C4-2B (cell line): ENCODE measurements at regions not wholly inside any gene's neighbourhood (a gene's known extent, or its start where the extent isn't known, plus 50 kb on each side); places are given as distances from the start of the nearest gene placed in this dataset.

Experiments
- H3K27ac ChIP-seq: fragments of 450-650 bp; 2 replicates; pipeline ENCODE4 v1.5.1; 2017
- ZFX ChIP-seq: fragments of 450-650 bp; IDR thresholded peaks from 2 replicates; pipeline ENCODE4 v1.6.1; 2017
- TF ChIP-seq, protein P1 (sequence below): fragments of 450-650 bp; conservative IDR thresholded peaks from 2 replicates; pipeline ENCODE4 v1.5.1; 2017; ENCODE audit warnings: mild to moderate bottlenecking

- H3K27ac ChIP-seq = no peak overlapping the region
- TF ChIP-seq ZFX = no peak
- TF ChIP-seq, protein P1, sequence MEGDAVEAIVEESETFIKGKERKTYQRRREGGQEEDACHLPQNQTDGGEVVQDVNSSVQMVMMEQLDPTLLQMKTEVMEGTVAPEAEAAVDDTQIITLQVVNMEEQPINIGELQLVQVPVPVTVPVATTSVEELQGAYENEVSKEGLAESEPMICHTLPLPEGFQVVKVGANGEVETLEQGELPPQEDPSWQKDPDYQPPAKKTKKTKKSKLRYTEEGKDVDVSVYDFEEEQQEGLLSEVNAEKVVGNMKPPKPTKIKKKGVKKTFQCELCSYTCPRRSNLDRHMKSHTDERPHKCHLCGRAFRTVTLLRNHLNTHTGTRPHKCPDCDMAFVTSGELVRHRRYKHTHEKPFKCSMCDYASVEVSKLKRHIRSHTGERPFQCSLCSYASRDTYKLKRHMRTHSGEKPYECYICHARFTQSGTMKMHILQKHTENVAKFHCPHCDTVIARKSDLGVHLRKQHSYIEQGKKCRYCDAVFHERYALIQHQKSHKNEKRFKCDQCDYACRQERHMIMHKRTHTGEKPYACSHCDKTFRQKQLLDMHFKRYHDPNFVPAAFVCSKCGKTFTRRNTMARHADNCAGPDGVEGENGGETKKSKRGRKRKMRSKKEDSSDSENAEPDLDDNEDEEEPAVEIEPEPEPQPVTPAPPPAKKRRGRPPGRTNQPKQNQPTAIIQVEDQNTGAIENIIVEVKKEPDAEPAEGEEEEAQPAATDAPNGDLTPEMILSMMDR = no peak
These were observed 147.8 kb upstream of the TWIST2 start for GRCh38 chr2:238700117-238700457.

DNA sequence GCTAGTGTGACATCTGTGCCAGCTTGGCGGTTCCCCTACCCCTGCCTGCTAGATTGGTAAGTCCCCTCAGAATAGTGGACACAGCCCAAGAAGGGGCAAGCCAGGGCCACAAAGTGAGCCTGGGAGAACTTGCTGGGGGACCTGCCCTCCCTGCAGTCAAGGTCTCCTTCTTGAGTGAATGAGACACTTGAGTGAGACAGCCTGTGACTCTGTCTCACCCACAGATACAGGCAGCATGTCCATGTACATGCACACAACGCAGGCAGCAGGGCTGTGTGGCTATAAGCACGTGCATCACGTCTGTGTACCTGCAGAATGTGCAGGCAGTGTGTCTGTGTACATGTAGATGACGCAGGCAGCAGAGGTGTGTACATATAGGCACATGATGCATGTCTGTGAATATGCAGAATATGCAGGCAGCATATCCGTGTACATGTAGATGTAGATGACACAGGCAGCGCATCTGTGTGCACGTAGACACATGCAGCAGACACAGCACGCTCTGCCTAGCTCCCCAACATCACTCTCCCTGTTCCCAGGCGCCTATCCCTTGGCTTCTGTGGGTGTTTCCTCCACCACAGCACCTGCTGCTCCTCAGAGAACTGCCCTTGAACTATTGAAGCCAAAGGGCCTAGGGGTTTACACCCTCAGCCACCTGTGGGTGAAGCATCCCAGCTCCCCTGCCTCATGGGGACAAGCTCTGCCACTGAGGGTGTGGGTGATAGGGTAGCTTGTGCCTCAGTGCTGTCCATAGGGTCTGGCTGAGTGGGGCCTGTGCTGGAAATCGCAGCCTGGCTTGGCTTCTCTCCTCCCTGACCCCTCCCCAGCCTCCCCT is 147.2 kb upstream of the TWIST2 start:
- TF ChIP-seq, protein P1 = no peak
- TF ChIP-seq ZFX = no peak

DNA sequence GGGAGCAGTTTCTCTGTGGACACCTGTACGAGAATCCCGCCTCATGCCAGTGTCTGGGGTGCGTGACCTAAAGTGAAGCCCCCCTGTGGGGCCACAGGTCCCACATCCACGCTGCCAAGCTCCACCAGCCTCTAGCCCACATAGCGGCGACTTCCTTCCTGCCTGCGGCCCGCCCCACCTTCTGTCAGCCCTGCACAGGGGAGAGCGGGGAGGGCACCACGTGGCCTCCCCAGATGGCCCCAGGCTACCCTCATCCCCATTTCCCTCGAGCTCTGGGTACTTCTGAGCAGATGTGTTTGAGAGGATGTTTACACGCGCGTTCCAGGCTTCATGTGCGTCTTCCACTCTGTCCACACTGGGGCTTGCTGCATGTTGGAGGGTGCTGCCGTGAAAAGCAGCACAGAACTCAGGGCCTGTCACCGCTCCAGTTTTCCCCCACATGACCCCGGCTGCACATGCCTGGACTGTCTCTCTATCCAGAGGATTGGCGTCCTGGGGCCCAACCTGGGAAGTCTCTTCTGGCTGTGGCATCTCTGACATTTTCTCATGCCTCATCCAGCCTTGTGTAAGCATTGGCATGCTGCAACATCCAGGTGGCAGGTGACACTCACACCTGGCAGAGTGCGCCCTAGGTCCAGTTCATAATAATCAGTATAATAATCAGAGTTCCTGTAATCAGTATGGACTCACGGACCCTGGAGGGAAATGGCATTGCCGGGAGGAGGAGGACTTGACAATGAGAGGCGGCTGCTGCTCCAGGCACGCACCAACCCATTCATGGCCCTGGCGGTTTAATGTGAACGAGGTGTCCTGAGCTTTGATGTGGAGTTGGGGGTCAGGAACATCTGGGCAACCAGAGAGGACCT is 146.3 kb upstream of the TWIST2 start:
- TF ChIP-seq, protein P1 = no peak
- TF ChIP-seq ZFX = no peak
- H3K27ac ChIP-seq = no peak overlapping the region

More for the DNA sequence above, 147.2 kb upstream of the TWIST2 start:
- H3K27ac ChIP-seq = no peak overlapping the region

- no peak overlapping the region for H3K27ac ChIP-seq
- no peak for TF ChIP-seq ZFX
- TF ChIP-seq, protein P1 = no peak
These were observed 145.4 kb upstream of the TWIST2 start for GRCh38 chr2:238702276-238703052.

- no peak for TF ChIP-seq ZFX
- TF ChIP-seq, protein P1 = no peak
- H3K27ac ChIP-seq = no peak overlapping the region
These were observed 144.9 kb upstream of the TWIST2 start for GRCh38 chr2:238703053-238703415.

- TF ChIP-seq, protein P1 = no peak
- no peak for TF ChIP-seq ZFX
- no peak overlapping the region for H3K27ac ChIP-seq
These were observed 144.4 kb upstream of the TWIST2 start for GRCh38 chr2:238703436-238703835.
